ENCODE measurements at regions not wholly inside any gene's neighbourhood (a gene's known extent, or its start where the extent isn't known, plus 50 kb on each side); places are given as distances from the start of the nearest gene placed in this dataset.

DNA sequence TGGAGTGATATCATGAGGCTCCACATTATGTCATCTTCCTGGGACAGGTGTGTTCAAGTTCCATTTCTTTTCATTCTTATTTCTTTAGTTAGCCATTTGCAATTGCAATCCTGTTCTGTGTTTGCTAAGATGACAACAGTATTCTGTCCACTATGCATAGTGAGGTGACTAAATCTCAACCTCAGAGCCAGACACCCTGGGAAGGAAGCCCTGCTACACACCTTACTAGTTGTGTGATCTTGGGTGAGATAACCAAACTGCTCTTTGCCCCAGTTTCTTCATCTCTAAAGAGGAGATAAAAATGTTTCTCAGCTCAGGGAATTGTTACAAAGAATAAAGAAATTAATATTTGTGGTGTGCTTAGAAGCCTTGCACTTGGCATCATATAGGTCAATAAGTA is 215.1 kb upstream of the RPS23 start:
- TF ChIP-seq CTCF (conservative IDR thresholded peaks at IDR 0.05; ENCODE audit: low read length) (no peak), EZH2phosphoT487 (IDR thresholded peaks at IDR 0.05; ENCODE audit: borderline replicate concordance, low read depth, low read length) (no peak)
